ENCODE measurements at regions not wholly inside any gene's neighbourhood (a gene's known extent, or its start where the extent isn't known, plus 50 kb on each side); places are given as distances from the start of the nearest gene placed in this dataset.

DNA sequence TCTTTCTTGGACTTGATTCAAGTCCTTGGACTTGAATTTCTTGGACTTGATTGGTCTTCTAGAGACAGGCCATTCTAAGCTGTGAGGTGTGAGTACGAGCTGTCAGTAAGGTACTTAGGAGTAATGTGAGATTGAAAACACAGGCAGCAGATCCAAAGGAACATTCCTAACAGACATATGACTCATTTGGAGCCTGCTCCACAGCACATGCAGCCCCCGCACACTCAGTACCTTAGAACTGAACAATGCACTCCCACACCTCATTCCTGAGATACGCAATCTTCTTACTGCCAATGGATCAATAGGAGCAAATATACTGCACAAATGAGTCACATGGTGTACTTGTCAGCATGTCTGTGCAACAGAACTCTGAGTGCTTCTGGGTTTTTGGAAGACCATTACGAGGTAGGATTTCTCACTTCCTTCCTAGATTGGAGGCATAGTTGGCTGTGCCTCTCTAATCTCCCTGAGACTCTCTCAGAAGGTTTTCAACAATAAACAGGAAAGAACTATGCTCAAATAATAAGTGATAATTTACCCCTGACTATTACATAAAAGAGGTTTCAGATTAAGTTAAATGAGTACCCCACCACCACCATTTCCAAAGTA is 243.1 kb downstream of the KCNA4 start:
- H3K36me3 ChIP-seq (replicated peaks in 1 of 2; ENCODE audit: control extremely low read depth in 1 of 2, control insufficient read depth in 1 of 2, extremely low read depth in 1 of 2, insufficient read depth in 2 of 2, low read length in 1 of 2), result no peaks in the 10 kb centered on the region
- no peak overlapping the region for H3K27ac ChIP-seq (ENCODE audit: low read length in 2 of 2)
- intact Hi-C loops (cut with micrococcal nuclease), result no loop called here
- no peak overlapping the region for H2AFZ ChIP-seq (ENCODE audit: insufficient read depth, low read depth, low read length, poor library complexity, severe bottlenecking)
- Mint-ChIP-seq H3K4me1 (no peaks in the 10 kb centered on the region), H3K27ac (no peak overlapping the region), H3K27me3 (no peaks in the 10 kb centered on the region), H3K9me3 (ENCODE audit: insufficient read depth) (peaks cover 6% of the 10 kb centered on the region), H3K4me3 (no peak overlapping the region)
- no peaks in the 10 kb centered on the region for H3K79me2 ChIP-seq (ENCODE audit: control insufficient read depth, insufficient read depth, low read length)
- no peak overlapping the region for H3K4me3 ChIP-seq (ENCODE audit: control extremely low read depth in 1 of 5, extremely low read depth in 1 of 5, insufficient read depth in 1 of 5, low read depth in 2 of 5, low read length in 4 of 5)
- H4K20me1 ChIP-seq (ENCODE audit: control insufficient read depth, insufficient read depth, low read length, poor library complexity, severe bottlenecking), result no peaks in the 10 kb centered on the region
- H3K27me3 ChIP-seq (replicated peaks in 1 of 4; ENCODE audit: control extremely low read depth in 1 of 4, control insufficient read depth in 3 of 4, insufficient read depth in 4 of 4, low read length in 3 of 4), result no peaks in the 10 kb centered on the region
- H3K9me3 ChIP-seq (ENCODE audit: control extremely low read depth in 1 of 3, control insufficient read depth in 2 of 3, insufficient read depth in 1 of 3, low read length in 2 of 3), result peaks cover 0 to 1% (median 0%) of the 10 kb centered on the region in 3 donors
- ATAC-seq (ENCODE audit: low read depth), result no peak
- ChIA-PET CTCF (no interaction called here), POLR2A (no interaction called here)
- no peaks in the 10 kb centered on the region for H3K4me1 ChIP-seq (ENCODE audit: control insufficient read depth in 2 of 2, insufficient read depth in 2 of 2, low read length in 2 of 2)
- no peak for TF ChIP-seq EZH2 (IDR thresholded peaks at IDR 0.05; ENCODE audit: borderline replicate concordance, insufficient read depth, low read depth, low read length, poor library complexity, severe bottlenecking)
- TF ChIP-seq, protein P1, sequence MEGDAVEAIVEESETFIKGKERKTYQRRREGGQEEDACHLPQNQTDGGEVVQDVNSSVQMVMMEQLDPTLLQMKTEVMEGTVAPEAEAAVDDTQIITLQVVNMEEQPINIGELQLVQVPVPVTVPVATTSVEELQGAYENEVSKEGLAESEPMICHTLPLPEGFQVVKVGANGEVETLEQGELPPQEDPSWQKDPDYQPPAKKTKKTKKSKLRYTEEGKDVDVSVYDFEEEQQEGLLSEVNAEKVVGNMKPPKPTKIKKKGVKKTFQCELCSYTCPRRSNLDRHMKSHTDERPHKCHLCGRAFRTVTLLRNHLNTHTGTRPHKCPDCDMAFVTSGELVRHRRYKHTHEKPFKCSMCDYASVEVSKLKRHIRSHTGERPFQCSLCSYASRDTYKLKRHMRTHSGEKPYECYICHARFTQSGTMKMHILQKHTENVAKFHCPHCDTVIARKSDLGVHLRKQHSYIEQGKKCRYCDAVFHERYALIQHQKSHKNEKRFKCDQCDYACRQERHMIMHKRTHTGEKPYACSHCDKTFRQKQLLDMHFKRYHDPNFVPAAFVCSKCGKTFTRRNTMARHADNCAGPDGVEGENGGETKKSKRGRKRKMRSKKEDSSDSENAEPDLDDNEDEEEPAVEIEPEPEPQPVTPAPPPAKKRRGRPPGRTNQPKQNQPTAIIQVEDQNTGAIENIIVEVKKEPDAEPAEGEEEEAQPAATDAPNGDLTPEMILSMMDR (IDR thresholded peaks at IDR 0.05), result no peak
- DNase-seq, result no peak
- no peak overlapping the region for H3K4me2 ChIP-seq (replicated peaks; ENCODE audit: low read depth, low read length, poor library complexity, severe bottlenecking)
- WGBS (ENCODE audit: insufficient coverage), result no CpG with 5 or more reads among the region's 4 CpGs
- no peak overlapping the region for H3K9ac ChIP-seq (ENCODE audit: low read length)

DNA sequence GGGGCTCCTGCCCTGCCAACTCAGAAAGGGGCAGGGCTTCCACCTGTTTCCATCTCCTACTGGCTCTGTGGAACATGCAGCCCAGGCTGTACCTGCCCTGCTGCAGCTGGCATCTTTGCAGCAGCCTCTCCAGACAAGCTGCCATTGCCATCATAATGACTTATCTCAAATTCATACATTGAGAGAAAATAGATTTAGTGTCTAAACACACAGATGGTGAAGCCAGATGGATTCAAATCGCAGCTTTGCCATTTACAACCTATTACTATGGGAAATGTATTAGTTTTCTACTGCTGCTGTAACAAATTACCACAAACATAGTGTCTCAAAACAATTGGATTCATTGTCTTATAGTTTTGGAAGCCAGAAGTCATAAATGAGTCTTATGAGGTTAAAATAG is 260.0 kb downstream of the KCNA4 start:
- DNase-seq, result no peak
- Histone ChIP-seq H2AFZ (ENCODE audit: insufficient read depth, low read depth, low read length, poor library complexity, severe bottlenecking) (no peak overlapping the region), H3K9ac (ENCODE audit: low read length) (no peak overlapping the region), H3K27ac (ENCODE audit: low read length in 2 of 2) (no peak overlapping the region), H3K4me2 (replicated peaks; ENCODE audit: low read depth, low read length, poor library complexity, severe bottlenecking) (no peak overlapping the region), H4K20me1 (ENCODE audit: control insufficient read depth, insufficient read depth, low read length, poor library complexity, severe bottlenecking) (no peaks in the 10 kb centered on the region), H3K9me3 (ENCODE audit: control extremely low read depth in 1 of 3, control insufficient read depth in 2 of 3, insufficient read depth in 1 of 3, low read length in 2 of 3) (peaks cover 0 to 19% (median 0%) of the 10 kb centered on the region in 3 donors), H3K79me2 (ENCODE audit: control insufficient read depth, insufficient read depth, low read length) (no peaks in the 10 kb centered on the region), H3K4me1 (ENCODE audit: control insufficient read depth in 2 of 2, insufficient read depth in 2 of 2, low read length in 2 of 2) (no peaks in the 10 kb centered on the region), H3K4me3 (ENCODE audit: control extremely low read depth in 1 of 5, extremely low read depth in 1 of 5, insufficient read depth in 1 of 5, low read depth in 2 of 5, low read length in 4 of 5) (no peak overlapping the region), H3K36me3 (replicated peaks in 1 of 2; ENCODE audit: control extremely low read depth in 1 of 2, control insufficient read depth in 1 of 2, extremely low read depth in 1 of 2, insufficient read depth in 2 of 2, low read length in 1 of 2) (no peaks in the 10 kb centered on the region), H3K27me3 (replicated peaks in 1 of 4; ENCODE audit: control extremely low read depth in 1 of 4, control insufficient read depth in 3 of 4, insufficient read depth in 4 of 4, low read length in 3 of 4) (no peaks in the 10 kb centered on the region)
- ChIA-PET CTCF (no interaction called here), POLR2A (no interaction called here)
- ATAC-seq (ENCODE audit: low read depth), result no peak
- H3K4me1 Mint-ChIP-seq, result no peaks in the 10 kb centered on the region
- intact Hi-C loops (cut with micrococcal nuclease), result no loop called here
- no CpG with 5 or more reads among the region's 1 CpG for WGBS (ENCODE audit: insufficient coverage)
- no peak overlapping the region for H3K4me3 Mint-ChIP-seq
- no peak overlapping the region for H3K27ac Mint-ChIP-seq
- TF ChIP-seq EZH2 (IDR thresholded peaks at IDR 0.05; ENCODE audit: borderline replicate concordance, insufficient read depth, low read depth, low read length, poor library complexity, severe bottlenecking), result no peak
- TF ChIP-seq, protein P1 (IDR thresholded peaks at IDR 0.05), result no peak
- no peaks in the 10 kb centered on the region for H3K27me3 Mint-ChIP-seq
- H3K9me3 Mint-ChIP-seq (ENCODE audit: insufficient read depth), result peaks cover 8% of the 10 kb centered on the region

Measured in B cell (primary cell).